ENCODE measurements at regions not wholly inside any gene's neighbourhood (a gene's known extent, or its start where the extent isn't known, plus 50 kb on each side); places are given as distances from the start of the nearest gene placed in this dataset.

DNA sequence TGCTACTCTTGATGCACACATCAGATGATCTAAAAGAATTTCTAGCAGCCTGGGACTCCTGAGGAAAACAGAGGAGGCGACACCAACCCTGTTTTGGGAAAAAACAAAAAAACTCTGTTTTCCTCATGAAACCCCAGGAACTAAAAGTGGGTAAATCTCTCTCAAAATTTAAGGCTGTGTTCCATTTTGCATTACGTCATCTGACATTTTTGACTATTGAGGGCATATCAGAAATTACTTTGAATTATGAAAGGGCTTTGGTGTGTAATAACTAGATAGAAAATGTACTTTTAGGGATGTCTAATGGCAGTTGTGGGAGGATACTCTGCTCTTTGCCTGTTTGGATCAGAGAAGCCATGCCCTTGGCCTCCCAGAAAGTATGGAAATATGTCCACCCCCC lies 963.0 kb downstream of the CNTNAP5 start:
- H3K27me3 ChIP-seq, result no peaks in the 10 kb centered on the region
- TF ChIP-seq POLR2AphosphoS5 (IDR thresholded peaks at IDR 0.05) (no peak), POLR2A (IDR thresholded peaks at IDR 0.05) (no peak)
- TF ChIP-seq, protein P1, sequence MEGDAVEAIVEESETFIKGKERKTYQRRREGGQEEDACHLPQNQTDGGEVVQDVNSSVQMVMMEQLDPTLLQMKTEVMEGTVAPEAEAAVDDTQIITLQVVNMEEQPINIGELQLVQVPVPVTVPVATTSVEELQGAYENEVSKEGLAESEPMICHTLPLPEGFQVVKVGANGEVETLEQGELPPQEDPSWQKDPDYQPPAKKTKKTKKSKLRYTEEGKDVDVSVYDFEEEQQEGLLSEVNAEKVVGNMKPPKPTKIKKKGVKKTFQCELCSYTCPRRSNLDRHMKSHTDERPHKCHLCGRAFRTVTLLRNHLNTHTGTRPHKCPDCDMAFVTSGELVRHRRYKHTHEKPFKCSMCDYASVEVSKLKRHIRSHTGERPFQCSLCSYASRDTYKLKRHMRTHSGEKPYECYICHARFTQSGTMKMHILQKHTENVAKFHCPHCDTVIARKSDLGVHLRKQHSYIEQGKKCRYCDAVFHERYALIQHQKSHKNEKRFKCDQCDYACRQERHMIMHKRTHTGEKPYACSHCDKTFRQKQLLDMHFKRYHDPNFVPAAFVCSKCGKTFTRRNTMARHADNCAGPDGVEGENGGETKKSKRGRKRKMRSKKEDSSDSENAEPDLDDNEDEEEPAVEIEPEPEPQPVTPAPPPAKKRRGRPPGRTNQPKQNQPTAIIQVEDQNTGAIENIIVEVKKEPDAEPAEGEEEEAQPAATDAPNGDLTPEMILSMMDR (IDR thresholded peaks at IDR 0.05), result no peak
- intact Hi-C loops (cut with DNase I; ENCODE audit: low total_unique reads), result no loop called here
- no peaks in the 10 kb centered on the region for H3K36me3 ChIP-seq
- DNase-seq (ENCODE audit: low spot score in 2 of 2), result no peak
- no peaks in the 10 kb centered on the region for H3K4me1 ChIP-seq
- H3K27ac ChIP-seq, result no peak overlapping the region
- peaks cover 0 to 5% of the 10 kb centered on the region in 2 donors for H3K9me3 ChIP-seq
- H3K4me3 ChIP-seq, result no peak overlapping the region

DNA sequence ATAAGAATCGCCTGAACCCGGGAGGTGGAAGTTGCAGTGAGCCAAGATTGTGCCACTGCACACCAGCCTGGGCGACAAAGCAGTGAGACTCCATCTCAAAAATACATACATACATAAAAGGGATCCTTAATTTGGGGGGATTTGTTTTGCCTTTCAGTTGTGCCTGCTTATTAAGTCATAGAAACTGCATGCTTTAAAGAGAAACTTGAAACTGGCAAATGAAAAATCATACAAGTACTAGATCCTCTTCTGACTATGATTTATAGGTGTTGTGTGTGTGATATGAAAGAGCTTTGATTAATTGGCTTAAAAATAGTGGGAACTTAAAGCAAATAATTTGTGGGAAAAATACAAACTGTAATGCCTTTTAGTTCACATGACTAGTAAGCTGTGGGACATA lies 963.7 kb downstream of the CNTNAP5 start:
- DNase-seq (ENCODE audit: low spot score in 2 of 2), result no peak
- peaks cover 0 to 5% of the 10 kb centered on the region in 2 donors for H3K9me3 ChIP-seq
- intact Hi-C loops (cut with DNase I; ENCODE audit: low total_unique reads), result no loop called here
- no peaks in the 10 kb centered on the region for H3K4me1 ChIP-seq
- no peaks in the 10 kb centered on the region for H3K36me3 ChIP-seq
- no peaks in the 10 kb centered on the region for H3K27me3 ChIP-seq
- no peak overlapping the region for H3K27ac ChIP-seq
- H3K4me3 ChIP-seq, result no peak overlapping the region
- TF ChIP-seq, protein P1 (IDR thresholded peaks at IDR 0.05), result no peak
- TF ChIP-seq POLR2AphosphoS5 (IDR thresholded peaks at IDR 0.05) (no peak), POLR2A (IDR thresholded peaks at IDR 0.05) (no peak)

DNA sequence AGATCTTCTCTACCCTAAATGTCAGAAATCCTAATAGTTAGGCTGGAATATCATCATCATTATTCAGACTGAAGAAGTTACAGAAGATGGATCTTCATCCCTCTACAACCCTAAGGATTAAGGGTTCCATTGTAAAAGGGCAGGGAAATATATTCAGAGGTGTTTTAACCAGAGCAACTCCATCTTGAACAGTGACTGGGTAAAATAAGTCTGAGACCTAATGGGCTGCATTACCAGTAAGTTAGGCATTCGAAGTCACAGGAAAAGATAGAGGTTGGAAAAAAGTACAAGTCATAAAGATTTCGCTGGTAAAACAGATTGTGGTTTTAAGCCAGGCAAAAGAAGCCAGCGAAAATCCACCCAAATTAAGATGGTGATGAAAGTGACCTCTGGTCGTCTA lies 968.7 kb downstream of the CNTNAP5 start:
- TF ChIP-seq POLR2A (IDR thresholded peaks at IDR 0.05) (no peak), POLR2AphosphoS5 (IDR thresholded peaks at IDR 0.05) (no peak)
- TF ChIP-seq, protein P1 (IDR thresholded peaks at IDR 0.05), result no peak
- H3K27ac ChIP-seq, result no peak overlapping the region
- no peaks in the 10 kb centered on the region for H3K4me1 ChIP-seq
- no peaks in the 10 kb centered on the region for H3K36me3 ChIP-seq
- H3K27me3 ChIP-seq, result no peaks in the 10 kb centered on the region
- H3K4me3 ChIP-seq, result no peak overlapping the region
- H3K9me3 ChIP-seq, result no peaks in the 10 kb centered on the region
- intact Hi-C loops (cut with DNase I; ENCODE audit: low total_unique reads), result loop anchor here (5.0 kb wide), 1 partner anchor 897 kb away; no protein-coding TSS in a partner anchor
- no peak for DNase-seq (ENCODE audit: low spot score in 2 of 2)

- H3K4me1 ChIP-seq, result no peaks in the 10 kb centered on the region
- no peak overlapping the region for H3K27ac ChIP-seq
- no peaks in the 10 kb centered on the region for H3K27me3 ChIP-seq
- H3K36me3 ChIP-seq, result no peaks in the 10 kb centered on the region
- no peak for DNase-seq (ENCODE audit: low spot score in 2 of 2)
- no peak overlapping the region for H3K4me3 ChIP-seq
- no peaks in the 10 kb centered on the region for H3K9me3 ChIP-seq
- intact Hi-C loops (cut with DNase I; ENCODE audit: low total_unique reads), result no loop called here
- TF ChIP-seq POLR2A (IDR thresholded peaks at IDR 0.05), result no peak
- no peak for TF ChIP-seq POLR2AphosphoS5 (IDR thresholded peaks at IDR 0.05)
- TF ChIP-seq, protein P1 (IDR thresholded peaks at IDR 0.05), result no peak
These were observed 970.3 kb downstream of the CNTNAP5 start for GRCh38 chr2:124995185-124995912.

DNA sequence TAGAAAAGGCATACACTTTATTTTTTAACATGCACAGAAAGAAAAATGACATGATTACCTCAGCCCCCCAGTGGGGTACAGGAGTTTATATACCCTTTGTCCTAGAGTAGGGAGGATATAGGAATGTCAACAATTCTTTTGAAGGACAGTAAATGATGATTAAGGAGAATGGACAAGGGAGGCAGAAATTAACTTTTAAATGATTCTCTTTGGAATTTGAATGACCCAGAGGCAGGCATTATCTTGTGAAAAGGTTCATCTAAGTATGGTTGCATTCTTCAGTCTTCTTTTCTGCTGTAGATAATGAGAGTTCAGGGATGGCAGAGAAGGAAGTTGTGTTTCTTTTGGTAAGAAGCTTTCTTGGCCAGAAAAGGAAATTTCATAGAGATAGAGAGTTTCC lies 971.3 kb downstream of the CNTNAP5 start:
- TF ChIP-seq POLR2A (IDR thresholded peaks at IDR 0.05), result no peak
- TF ChIP-seq POLR2AphosphoS5 (IDR thresholded peaks at IDR 0.05), result no peak
- TF ChIP-seq, protein P1 (IDR thresholded peaks at IDR 0.05), result no peak
- intact Hi-C loops (cut with DNase I; ENCODE audit: low total_unique reads), result no loop called here
- Histone ChIP-seq H3K36me3 (no peaks in the 10 kb centered on the region), H3K9me3 (no peaks in the 10 kb centered on the region), H3K4me3 (no peak overlapping the region), H3K4me1 (no peaks in the 10 kb centered on the region), H3K27ac (no peak overlapping the region), H3K27me3 (no peaks in the 10 kb centered on the region)
- DNase-seq (ENCODE audit: low spot score in 2 of 2), result no peak
